ENCODE measurements at regions not wholly inside any gene's neighbourhood (a gene's known extent, or its start where the extent isn't known, plus 50 kb on each side); places are given as distances from the start of the nearest gene placed in this dataset.

DNA sequence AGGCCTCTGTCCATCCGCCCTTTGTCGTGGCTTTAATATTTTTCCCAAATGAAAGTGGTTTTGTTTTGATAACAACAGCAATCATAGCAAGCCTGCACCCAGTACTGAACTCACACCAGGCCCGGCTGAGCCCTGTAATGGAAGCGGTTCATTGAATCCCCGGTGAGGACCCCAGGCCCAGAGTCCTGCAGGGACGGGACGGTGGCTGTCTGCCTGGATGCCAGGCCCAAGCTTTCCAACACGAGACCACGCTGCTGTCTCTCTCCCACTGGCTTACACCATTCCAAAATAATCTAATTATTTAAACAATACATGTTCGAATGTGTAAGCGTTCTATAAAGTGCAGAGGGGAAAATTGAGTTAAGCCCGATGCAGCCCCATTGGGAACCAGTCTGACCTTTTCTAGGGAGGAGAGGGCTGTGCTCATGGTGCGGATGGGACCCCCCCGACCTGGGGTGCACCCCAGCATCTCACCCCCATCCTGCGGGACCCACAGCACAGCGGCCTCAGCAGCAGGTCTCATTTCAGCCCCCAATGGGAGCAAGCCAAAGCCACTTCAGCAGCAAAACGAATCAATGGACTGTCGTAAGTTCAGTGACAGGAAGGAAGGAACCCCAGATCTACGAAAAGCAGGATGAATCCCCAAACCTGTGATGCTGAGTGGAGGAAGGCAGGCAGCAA, 1046.9 kb downstream of the BRD1 start:
- H3K4me1 ChIP-seq (ENCODE audit: insufficient read depth, low read length), result no peaks in the 10 kb centered on the region
- no peaks in the 10 kb centered on the region for H3K9me2 ChIP-seq (replicated peaks; ENCODE audit: low read length)
- H3K36me3 ChIP-seq (ENCODE audit: low read depth, low read length), result no peaks in the 10 kb centered on the region
- DNase-seq (no peak), ATAC-seq (no peak)
- no peak overlapping the region for H3K27ac ChIP-seq (ENCODE audit: low read length)
- H3K9ac ChIP-seq (ENCODE audit: low read length), result no peak overlapping the region
- H3K4me3 ChIP-seq (ENCODE audit: low read length), result no peak overlapping the region
- H3K4me2 ChIP-seq (ENCODE audit: low read length), result no peak overlapping the region
- no TSS peak for BruUV-seq (replicated peaks)
- no peaks in the 10 kb centered on the region for H4K20me1 ChIP-seq (ENCODE audit: low read length)
- intact Hi-C loops (cut with micrococcal nuclease), result no loop called here
- H2AFZ ChIP-seq (ENCODE audit: low read length), result no peak overlapping the region
- no peaks in the 10 kb centered on the region for H3K9me3 ChIP-seq (ENCODE audit: low read length)
- ChIA-PET CTCF (no interaction called here), POLR2A (ENCODE audit: unreplicated experiment) (no interaction called here)
- H3K27me3 ChIP-seq (ENCODE audit: low read length), result no peaks in the 10 kb centered on the region
- H3K79me2 ChIP-seq (ENCODE audit: low read length), result no peaks in the 10 kb centered on the region
- TF ChIP-seq CTCF (conservative IDR thresholded peaks at IDR 0.05; ENCODE audit: low read depth, low read length) (no peak), EZH2 (IDR thresholded peaks at IDR 0.05; ENCODE audit: low read length, unreplicated experiment) (no peak), EZH2phosphoT487 (IDR thresholded peaks at IDR 0.05; ENCODE audit: borderline replicate concordance, low read length) (no peak)
- no peaks in the 10 kb centered on the region for H3F3A ChIP-seq (ENCODE audit: low read length, unreplicated experiment)

DNA sequence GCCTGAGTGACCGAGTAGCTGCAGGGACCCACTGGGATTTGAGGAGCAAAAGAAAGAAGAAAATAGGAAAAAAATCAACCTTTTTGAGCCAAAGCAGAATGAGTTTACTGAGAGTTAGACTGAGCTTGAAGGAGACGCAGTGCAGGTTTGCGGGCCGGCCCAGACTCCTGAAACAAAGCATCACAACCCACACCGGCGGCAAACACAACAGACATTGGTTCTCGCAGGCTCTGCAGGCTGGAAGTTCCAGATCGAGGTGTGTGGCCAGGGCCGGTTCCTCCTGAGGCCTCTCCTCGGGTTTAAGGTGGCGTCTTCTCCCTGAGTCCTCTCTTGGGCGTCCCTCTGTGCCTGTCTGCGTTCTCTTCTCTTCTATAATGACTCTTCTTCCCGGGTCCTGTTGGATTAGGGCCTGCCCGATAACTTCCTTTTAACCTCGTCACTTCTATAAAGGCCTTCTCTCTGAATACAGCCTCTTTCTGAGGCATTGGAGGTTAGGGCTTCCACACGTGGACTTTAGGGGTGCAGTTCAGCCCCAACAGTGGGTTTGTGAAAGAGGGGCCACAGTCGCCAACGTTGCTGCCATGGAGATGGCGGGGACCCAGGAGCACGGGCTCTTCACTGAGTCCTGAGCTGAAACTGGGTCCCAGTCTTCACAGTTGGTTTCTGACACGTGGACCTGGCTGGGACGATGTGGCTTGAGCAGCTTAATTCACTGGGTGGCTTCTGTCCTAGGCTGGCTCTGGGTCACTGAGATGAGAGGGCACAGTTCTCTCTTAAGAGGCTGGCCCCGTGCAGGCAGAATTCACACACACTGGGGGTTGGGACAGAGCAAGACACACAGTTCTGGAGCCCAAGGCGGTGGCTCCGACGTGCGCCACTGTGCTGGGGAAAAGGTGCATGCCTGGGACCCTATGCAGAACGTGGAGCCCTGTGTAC, 1047.7 kb downstream of the BRD1 start:
- intact Hi-C loops (cut with micrococcal nuclease), result no loop called here
- Histone ChIP-seq H3K36me3 (ENCODE audit: low read depth, low read length) (no peaks in the 10 kb centered on the region), H3K4me2 (ENCODE audit: low read length) (no peak overlapping the region), H3K9me3 (ENCODE audit: low read length) (no peaks in the 10 kb centered on the region), H3K79me2 (ENCODE audit: low read length) (no peaks in the 10 kb centered on the region), H3K27me3 (ENCODE audit: low read length) (no peaks in the 10 kb centered on the region), H4K20me1 (ENCODE audit: low read length) (no peaks in the 10 kb centered on the region), H2AFZ (ENCODE audit: low read length) (no peak overlapping the region), H3K27ac (ENCODE audit: low read length) (no peak overlapping the region), H3K4me3 (ENCODE audit: low read length) (no peak overlapping the region), H3K9me2 (replicated peaks; ENCODE audit: low read length) (no peaks in the 10 kb centered on the region), H3F3A (ENCODE audit: low read length, unreplicated experiment) (no peaks in the 10 kb centered on the region), H3K4me1 (ENCODE audit: insufficient read depth, low read length) (no peaks in the 10 kb centered on the region), H3K9ac (ENCODE audit: low read length) (no peak overlapping the region)
- POLR2A ChIA-PET (ENCODE audit: unreplicated experiment), result interaction anchor here (0.5 kb wide), 1 partner anchor 81 kb away, joined by 3 read pairs; no protein-coding TSS in a partner anchor
- no peak for DNase-seq
- ATAC-seq, result no peak
- TF ChIP-seq CTCF (conservative IDR thresholded peaks at IDR 0.05; ENCODE audit: low read depth, low read length), result no peak
- TF ChIP-seq EZH2 (IDR thresholded peaks at IDR 0.05; ENCODE audit: low read length, unreplicated experiment), result no peak
- no peak for TF ChIP-seq EZH2phosphoT487 (IDR thresholded peaks at IDR 0.05; ENCODE audit: borderline replicate concordance, low read length)
- CTCF ChIA-PET, result no interaction called here
- BruUV-seq (replicated peaks), result no TSS peak

Data from PC-3 (cell line).